Muscle layer of colon (tissue), 2 donors: ENCODE measurements at regions not wholly inside any gene's neighbourhood (a gene's known extent, or its start where the extent isn't known, plus 50 kb on each side); places are given as distances from the start of the nearest gene placed in this dataset.
"Not testable (repeated sequence)": the region's sequence is repeated elsewhere in the genome, so short reads cannot be mapped to it uniquely, and the experiment has no call there.

ENCODE experiments used
- H3K27ac ChIP-seq: one replicate; pipeline ENCODE4 v1.7.0; 2013; ENCODE audit warnings: low read depth, mild to moderate bottlenecking, low read length, moderate library complexity
- H3K27me3 ChIP-seq, 2 donors: one replicate each; pipeline ENCODE4 v1.7.0; 2013; ENCODE audit warnings: low read length in 2 of 2, mild to moderate bottlenecking in 2 of 2; ENCODE audit not compliant: insufficient read depth in 2 of 2, control insufficient read depth in 1 of 2
- H3K36me3 ChIP-seq: one replicate; pipeline ENCODE4 v1.7.0; 2013; ENCODE audit warnings: mild to moderate bottlenecking, low read length; ENCODE audit not compliant: insufficient read depth
- H3K4me1 ChIP-seq: one replicate; pipeline ENCODE4 v1.7.0; 2013; ENCODE audit warnings: mild to moderate bottlenecking, low read length; ENCODE audit not compliant: insufficient read depth
- H3K4me3 ChIP-seq, 2 donors: one replicate each; pipeline ENCODE4 v1.7.0; 2013; ENCODE audit warnings: low read length in 2 of 2, low read depth in 1 of 2, mild to moderate bottlenecking in 1 of 2, moderate library complexity in 1 of 2
- H3K9ac ChIP-seq: one replicate; pipeline ENCODE4 v1.7.0; 2013; ENCODE audit warnings: low read length
- H3K9me3 ChIP-seq: one replicate; pipeline ENCODE4 v1.7.0; 2013; ENCODE audit warnings: mild to moderate bottlenecking, low read length
- donor health status: abdominal sarcoma.
- donor health status: Adenocarcinoma of cecum.

- Histone ChIP-seq H3K4me1 (no peaks in the 10 kb centered on the region), H3K27me3 (no peaks in the 10 kb centered on the region), H3K4me3 (no peak overlapping the region), H3K9ac (no peak overlapping the region), H3K27ac (no peak overlapping the region), H3K36me3 (no peaks in the 10 kb centered on the region), H3K9me3 (no peaks in the 10 kb centered on the region)
Measured at GRCh38 chr9:71269859-71270258, 148.4 kb upstream of the TRPM3 start.

- H3K27ac ChIP-seq, result no peak overlapping the region
- no peak overlapping the region for H3K9ac ChIP-seq
- no peaks in the 10 kb centered on the region for H3K27me3 ChIP-seq
- H3K9me3 ChIP-seq, result no peaks in the 10 kb centered on the region
- no peak overlapping the region for H3K4me3 ChIP-seq
- H3K4me1 ChIP-seq, result no peaks in the 10 kb centered on the region
- no peaks in the 10 kb centered on the region for H3K36me3 ChIP-seq
Measured at GRCh38 chr9:71268871-71269635, 147.6 kb upstream of the TRPM3 start.

GRCh38 chr9:71263451-71263850 lies 142.0 kb upstream of the TRPM3 start:
- Histone ChIP-seq H3K4me3 (no peak overlapping the region), H3K9ac (no peak overlapping the region)

GRCh38 chr9:71260419-71260818 lies 139.0 kb upstream of the TRPM3 start:
- not testable (repeated sequence) for H3K36me3 ChIP-seq, H3K9me3 ChIP-seq, H3K27ac ChIP-seq, H3K9ac ChIP-seq, H3K27me3 ChIP-seq, H3K4me1 ChIP-seq, H3K4me3 ChIP-seq

More at GRCh38 chr9:71263451-71263850, 142.0 kb upstream of the TRPM3 start:
- Histone ChIP-seq H3K27me3 (no peaks in the 10 kb centered on the region), H3K4me1 (no peaks in the 10 kb centered on the region), H3K36me3 (no peaks in the 10 kb centered on the region), H3K27ac (no peak overlapping the region), H3K9me3 (no peaks in the 10 kb centered on the region)

- no peak overlapping the region for H3K9ac ChIP-seq
- no peaks in the 10 kb centered on the region for H3K27me3 ChIP-seq
- H3K4me3 ChIP-seq, result no peak overlapping the region
- no peak overlapping the region for H3K27ac ChIP-seq
- no peaks in the 10 kb centered on the region for H3K4me1 ChIP-seq
- H3K9me3 ChIP-seq, result no peaks in the 10 kb centered on the region
- H3K36me3 ChIP-seq, result no peaks in the 10 kb centered on the region
Measured at GRCh38 chr9:71254592-71255277, 133.3 kb upstream of the TRPM3 start.

GRCh38 chr9:71253011-71253410 lies 131.6 kb upstream of the TRPM3 start:
- H3K4me3 ChIP-seq, result no peak overlapping the region
- no peaks in the 10 kb centered on the region for H3K36me3 ChIP-seq
- no peaks in the 10 kb centered on the region for H3K27me3 ChIP-seq
- no peak overlapping the region for H3K27ac ChIP-seq
- H3K9ac ChIP-seq, result no peak overlapping the region
- no peaks in the 10 kb centered on the region for H3K9me3 ChIP-seq
- H3K4me1 ChIP-seq, result no peaks in the 10 kb centered on the region

- H3K4me3 ChIP-seq, result no peak overlapping the region
- H3K27me3 ChIP-seq, result no peaks in the 10 kb centered on the region
Measured at GRCh38 chr9:71250581-71250980, 129.2 kb upstream of the TRPM3 start.

GRCh38 chr9:71249729-71250317 lies 128.4 kb upstream of the TRPM3 start:
- Histone ChIP-seq H3K4me1 (no peaks in the 10 kb centered on the region), H3K9me3 (no peaks in the 10 kb centered on the region), H3K27ac (no peak overlapping the region), H3K36me3 (no peaks in the 10 kb centered on the region), H3K9ac (no peak overlapping the region), H3K27me3 (no peaks in the 10 kb centered on the region), H3K4me3 (no peak overlapping the region)

More at GRCh38 chr9:71250581-71250980, 129.2 kb upstream of the TRPM3 start:
- H3K9me3 ChIP-seq, result no peaks in the 10 kb centered on the region
- no peak overlapping the region for H3K27ac ChIP-seq
- H3K36me3 ChIP-seq, result no peaks in the 10 kb centered on the region
- no peaks in the 10 kb centered on the region for H3K4me1 ChIP-seq
- no peak overlapping the region for H3K9ac ChIP-seq

- H3K9ac ChIP-seq, result no peak overlapping the region
Measured at GRCh38 chr9:71245651-71246050, 124.2 kb upstream of the TRPM3 start.

GRCh38 chr9:71243951-71244350 lies 122.5 kb upstream of the TRPM3 start:
- H3K36me3 ChIP-seq, result no peaks in the 10 kb centered on the region
- no peaks in the 10 kb centered on the region for H3K9me3 ChIP-seq
- no peak overlapping the region for H3K27ac ChIP-seq
- H3K9ac ChIP-seq, result no peak overlapping the region
- no peaks in the 10 kb centered on the region for H3K27me3 ChIP-seq
- no peak overlapping the region for H3K4me3 ChIP-seq
- H3K4me1 ChIP-seq, result no peaks in the 10 kb centered on the region

More at GRCh38 chr9:71245651-71246050, 124.2 kb upstream of the TRPM3 start:
- H3K27me3 ChIP-seq, result no peaks in the 10 kb centered on the region
- H3K4me1 ChIP-seq, result no peaks in the 10 kb centered on the region
- H3K36me3 ChIP-seq, result no peaks in the 10 kb centered on the region
- no peak overlapping the region for H3K27ac ChIP-seq
- no peak overlapping the region for H3K4me3 ChIP-seq
- H3K9me3 ChIP-seq, result no peaks in the 10 kb centered on the region

GRCh38 chr9:71242081-71242480 lies 120.7 kb upstream of the TRPM3 start:
- Histone ChIP-seq H3K27ac (no peak overlapping the region), H3K9me3 (no peaks in the 10 kb centered on the region), H3K4me3 (no peak overlapping the region), H3K9ac (no peak overlapping the region), H3K4me1 (no peaks in the 10 kb centered on the region), H3K36me3 (no peaks in the 10 kb centered on the region), H3K27me3 (no peaks in the 10 kb centered on the region)
